Right lobe of liver (tissue), 6 donors: ENCODE measurements at regions not wholly inside any gene's neighbourhood (a gene's known extent, or its start where the extent isn't known, plus 50 kb on each side); places are given as distances from the start of the nearest gene placed in this dataset.

Experiments
- ATAC-seq, 4 donors: fragments of 200-7000 bp; cut with Tn5 transposase; one replicate each; pipeline ENCODE4 v1.9.1; 2020; ENCODE audit warnings: mild to moderate bottlenecking in 4 of 4, moderate library complexity in 4 of 4
- DNase-seq, 3 donors: peaks; one replicate each; pipeline ENCODE4 v3.0.0-alpha.2; 2020
- H3K27ac ChIP-seq, 3 donors: fragments of 200-600 bp; one replicate each; pipeline ENCODE4 v1.8.0; 2022
- H3K27me3 ChIP-seq, 2 donors: fragments of 200-600 bp; one replicate each; pipeline ENCODE4 v1.8.0; 2022
- H3K36me3 ChIP-seq, 4 donors: fragments of 200-600 bp; sonication (generic) in 1 of 4; one replicate each; pipeline versions ENCODE4 v1.5.1 to v1.8.0; 2017 to 2022; ENCODE audit warnings: control low read depth in 1 of 4
- H3K4me1 ChIP-seq, 4 donors: fragments of 200-600 bp; sonication (generic) in 1 of 4; one replicate each; pipeline versions ENCODE4 v1.5.1 to v1.8.0; 2017 to 2022; ENCODE audit warnings: control low read depth in 1 of 4
- H3K4me3 ChIP-seq, 3 donors: fragments of 200-600 bp; one replicate each; pipeline ENCODE4 v1.8.0; 2022
- H3K9me3 ChIP-seq, 4 donors: fragments of 200-600 bp; sonication (generic) in 1 of 4; one replicate each; pipeline versions ENCODE4 v1.5.1 to v1.8.0; 2017 to 2022; ENCODE audit warnings: control low read depth in 1 of 4
- POLR2A ChIP-seq: fragments of 450-650 bp; IDR thresholded peaks from one replicate; pipeline ENCODE4 v1.6.1; 2017; ENCODE audit warnings: antibody characterized with exemption, mild to moderate bottlenecking
- WGBS: methylation state at CpG from one replicate; pipeline ENCODE4 v1.1.6; 2018; ENCODE audit warnings: low coverage, low lambda C conversion rate; ENCODE audit not compliant: insufficient coverage; ENCODE audit errors: missing lambda C conversion rate; 5-methylcytosine and 5-hydroxymethylcytosine counted together
- intact Hi-C, 2 donors: fragments of 100-400 bp; cut with DNase I; formaldehyde crosslinking; loops; one replicate each; pipeline versions ENCODE4 v1.11.2 to v1.14.1; 2022
- TF ChIP-seq, protein P1 (sequence below), 4 donors: fragments of 200-600 bp in 3 of 4; fragments of 450-650 bp in 1 of 4; IDR thresholded peaks; one replicate each; pipeline versions ENCODE4 v1.5.1 to v1.8.0; 2016 to 2022; ENCODE audit warnings: antibody characterized with exemption in 4 of 4, mild to moderate bottlenecking in 2 of 4
- donor health status: DM: no; HTN: yes; CAD: no.
- donor health status: DM: no; HTN: no; CAD: no.
- donor health status: DM: no; HTN: no; CAD: no.
- donor health status: DM: no; HTN: yes; CAD: no.
- donor health status: DM: no; HTN: yes; CAD: no.

DNA sequence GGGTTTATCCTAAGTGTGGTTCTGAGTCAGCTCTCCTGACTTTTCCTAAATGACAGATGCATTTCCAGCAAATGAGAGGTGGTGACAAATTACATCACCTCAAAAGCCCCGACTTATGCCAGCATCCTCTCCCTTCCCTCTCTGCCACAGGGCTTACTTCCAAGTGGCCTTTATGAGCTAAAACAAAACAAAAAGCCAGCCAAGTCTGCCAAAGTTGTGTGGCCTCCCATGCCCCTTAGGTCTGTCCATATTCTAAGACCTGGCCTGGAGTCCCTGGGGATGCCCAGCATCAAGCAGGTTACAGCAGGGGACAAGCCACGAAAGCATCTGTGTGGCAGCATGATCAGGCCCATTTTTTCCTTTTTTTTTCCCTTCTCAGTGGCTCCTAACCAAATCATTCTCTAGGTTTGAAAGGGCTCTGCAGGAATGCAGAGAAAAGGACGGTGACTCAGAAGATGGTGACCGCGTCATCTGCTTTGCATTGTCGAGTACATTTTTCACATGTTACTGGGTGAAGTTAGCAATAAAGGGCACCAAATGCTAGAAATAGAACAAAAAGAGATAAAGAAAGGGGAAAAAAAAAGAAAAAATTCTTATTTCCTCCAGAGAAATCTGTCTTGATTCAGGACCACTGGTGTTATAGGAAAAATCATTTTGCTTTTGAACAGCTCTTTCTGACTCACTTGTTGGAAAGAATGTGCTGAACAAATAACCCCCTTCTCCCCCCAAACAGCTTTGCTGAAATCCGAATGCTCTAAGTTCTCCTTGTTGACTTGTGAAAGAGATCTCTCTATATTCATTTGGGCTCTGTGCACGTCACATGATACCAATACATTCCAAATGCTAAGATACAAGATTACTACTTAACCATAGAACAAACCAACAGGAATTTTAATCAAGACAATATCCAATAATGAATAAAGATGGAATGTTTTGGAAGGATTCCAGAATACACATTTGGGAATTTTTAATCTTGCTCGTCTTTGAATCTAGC is 178.7 kb downstream of the EN1 start:
- H3K4me3 ChIP-seq: no peak overlapping the region
- TF ChIP-seq, protein P1, sequence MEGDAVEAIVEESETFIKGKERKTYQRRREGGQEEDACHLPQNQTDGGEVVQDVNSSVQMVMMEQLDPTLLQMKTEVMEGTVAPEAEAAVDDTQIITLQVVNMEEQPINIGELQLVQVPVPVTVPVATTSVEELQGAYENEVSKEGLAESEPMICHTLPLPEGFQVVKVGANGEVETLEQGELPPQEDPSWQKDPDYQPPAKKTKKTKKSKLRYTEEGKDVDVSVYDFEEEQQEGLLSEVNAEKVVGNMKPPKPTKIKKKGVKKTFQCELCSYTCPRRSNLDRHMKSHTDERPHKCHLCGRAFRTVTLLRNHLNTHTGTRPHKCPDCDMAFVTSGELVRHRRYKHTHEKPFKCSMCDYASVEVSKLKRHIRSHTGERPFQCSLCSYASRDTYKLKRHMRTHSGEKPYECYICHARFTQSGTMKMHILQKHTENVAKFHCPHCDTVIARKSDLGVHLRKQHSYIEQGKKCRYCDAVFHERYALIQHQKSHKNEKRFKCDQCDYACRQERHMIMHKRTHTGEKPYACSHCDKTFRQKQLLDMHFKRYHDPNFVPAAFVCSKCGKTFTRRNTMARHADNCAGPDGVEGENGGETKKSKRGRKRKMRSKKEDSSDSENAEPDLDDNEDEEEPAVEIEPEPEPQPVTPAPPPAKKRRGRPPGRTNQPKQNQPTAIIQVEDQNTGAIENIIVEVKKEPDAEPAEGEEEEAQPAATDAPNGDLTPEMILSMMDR (IDR thresholded peaks at IDR 0.05): no peak
- TF ChIP-seq POLR2A: no peak
- no peaks in the 10 kb centered on the region for H3K36me3 ChIP-seq
- H3K9me3 ChIP-seq: no peaks in the 10 kb centered on the region
- H3K4me1 ChIP-seq: no peaks in the 10 kb centered on the region
- no peak overlapping the region for H3K27ac ChIP-seq
- 47% methylated on average over 9 of the region's 9 CpGs for WGBS
- intact Hi-C loops: no loop called here
- DNase-seq: no peak
- no peaks in the 10 kb centered on the region for H3K27me3 ChIP-seq
- ATAC-seq: no peak

DNA sequence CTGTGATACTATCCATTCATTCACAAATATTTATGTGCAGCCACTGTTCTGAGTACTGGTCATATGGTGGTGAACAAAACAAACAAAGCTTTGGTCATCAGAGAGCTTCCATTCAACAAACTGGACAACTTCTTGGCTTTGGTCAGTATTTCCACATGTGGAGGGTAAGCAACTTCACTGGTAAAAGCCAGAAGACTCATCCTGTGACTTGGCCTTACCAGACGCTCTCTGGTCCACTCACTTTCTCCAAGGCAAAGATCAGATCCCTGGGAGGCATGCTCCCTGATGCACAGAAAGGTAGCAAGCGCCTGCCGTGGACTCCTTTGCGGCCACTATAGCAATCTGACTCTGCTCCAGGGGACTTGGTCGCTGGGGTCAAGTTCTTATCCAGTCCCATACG is 179.5 kb downstream of the EN1 start:
- 67% methylated on average over 1 of the region's 6 CpGs for WGBS
- DNase-seq: no peak
- Histone ChIP-seq H3K36me3 (no peaks in the 10 kb centered on the region), H3K9me3 (no peaks in the 10 kb centered on the region), H3K4me3 (no peak overlapping the region), H3K4me1 (no peaks in the 10 kb centered on the region), H3K27ac (no peak overlapping the region), H3K27me3 (no peaks in the 10 kb centered on the region)
- TF ChIP-seq, protein P1 (IDR thresholded peaks at IDR 0.05): no peak
- TF ChIP-seq POLR2A: no peak
- no peak for ATAC-seq
- intact Hi-C loops: no loop called here

DNA sequence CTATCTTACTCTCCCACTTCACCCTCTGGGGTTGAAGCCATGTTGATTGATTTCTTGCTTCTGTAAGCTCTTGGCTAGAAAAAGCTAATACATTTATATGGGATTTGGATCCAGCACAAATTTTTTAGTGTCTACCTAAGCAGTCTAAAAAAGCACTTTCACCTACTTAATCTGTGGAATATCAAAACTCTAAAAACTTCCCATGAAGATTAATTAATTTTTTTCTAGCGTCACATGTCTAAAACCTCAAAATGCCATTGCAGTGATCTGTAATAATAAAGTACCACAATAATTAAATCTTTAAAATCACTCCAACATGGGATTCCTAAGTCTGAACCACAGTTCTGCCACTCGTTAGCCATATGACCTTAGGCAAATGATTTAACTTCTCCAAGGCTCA is 180.1 kb downstream of the EN1 start:
- no peak overlapping the region for H3K27ac ChIP-seq
- no peaks in the 10 kb centered on the region for H3K9me3 ChIP-seq
- no peak overlapping the region for H3K4me3 ChIP-seq
- no peak for DNase-seq
- H3K27me3 ChIP-seq: no peaks in the 10 kb centered on the region
- no peak for TF ChIP-seq POLR2A
- TF ChIP-seq, protein P1 (IDR thresholded peaks at IDR 0.05): no peak
- WGBS: 38% methylated on average over 2 of the region's 2 CpGs
- no peak for ATAC-seq
- H3K4me1 ChIP-seq: no peaks in the 10 kb centered on the region
- no peaks in the 10 kb centered on the region for H3K36me3 ChIP-seq
- intact Hi-C loops: no loop called here

DNA sequence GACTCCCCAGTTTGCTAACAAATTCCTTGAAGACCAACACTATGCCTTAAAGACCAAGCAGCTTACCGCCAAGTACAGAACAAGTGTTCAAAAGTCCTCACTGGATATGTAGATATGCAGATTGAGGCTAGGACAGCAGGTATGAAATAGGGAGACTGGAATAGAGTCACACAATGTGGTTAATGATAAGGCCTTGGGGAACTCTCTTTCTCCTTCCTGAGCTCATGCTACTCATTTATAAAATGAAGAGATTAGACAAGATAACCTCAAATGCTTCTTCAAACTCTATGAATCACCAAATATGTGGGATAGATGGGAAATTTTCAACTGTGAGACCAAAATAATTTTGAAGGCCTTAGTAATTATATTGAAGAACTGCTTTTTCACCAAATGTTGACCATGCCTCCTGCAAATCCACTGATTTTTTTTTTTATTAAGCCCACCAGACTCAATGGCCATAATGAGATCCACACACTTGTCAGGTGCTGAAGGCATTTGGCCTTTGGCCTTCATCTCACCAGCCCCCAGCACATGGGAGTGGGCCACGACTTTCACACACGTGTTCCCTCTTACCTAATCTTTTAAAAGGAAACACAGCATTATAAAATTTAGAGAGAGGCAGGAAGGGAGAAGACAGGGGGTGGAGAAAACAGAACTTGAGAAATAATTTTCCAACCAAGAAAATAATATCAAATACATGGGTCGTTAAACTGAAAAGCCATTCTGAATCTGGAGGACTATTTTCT is 181.5 kb downstream of the EN1 start:
- Histone ChIP-seq H3K9me3 (no peaks in the 10 kb centered on the region), H3K4me3 (no peak overlapping the region), H3K27ac (no peak overlapping the region), H3K27me3 (no peaks in the 10 kb centered on the region), H3K4me1 (no peaks in the 10 kb centered on the region), H3K36me3 (no peaks in the 10 kb centered on the region)
- TF ChIP-seq, protein P1 (IDR thresholded peaks at IDR 0.05): no peak
- TF ChIP-seq POLR2A: no peak
- ATAC-seq (no peak), DNase-seq (no peak)
- intact Hi-C loops: no loop called here
- WGBS: 52% methylated on average over 4 of the region's 4 CpGs
